Caco-2 (cell line): ENCODE measurements at regions not wholly inside any gene's neighbourhood (a gene's known extent, or its start where the extent isn't known, plus 50 kb on each side); places are given as distances from the start of the nearest gene placed in this dataset.

Source experiments
- BruUV-seq: library from RNA; stranded (reverse); fragments of 400-500 nt; replicated peaks from 2 replicates; lab custom pipeline; 2021; lab: Mats Ljungman, UMichigan
- CTCF ChIA-PET: fragments of 300-600 bp; sonication (Branson Sonifier 250); formaldehyde crosslinking; loops from one replicate; lab custom pipeline; 2022; ENCODE audit warnings: antibody characterized with exemption; lab: Charles Lee
- POLR2A ChIA-PET: fragments of 300-600 bp; sonication (Branson Sonifier 250); formaldehyde crosslinking; loops from one replicate; lab custom pipeline; 2022; ENCODE audit warnings: antibody characterized with exemption; lab: Charles Lee
- DNase-seq, 2 experiments: peaks; one replicate each; pipeline versions ENCODE4 v3.0.0 to v3.0.0-alpha.2; 2020 to 2022
- H3K27me3 ChIP-seq: replicated peaks from 2 replicates; pipeline ENCODE4 v1.6.0; 2011; ENCODE audit warnings: low read length; ENCODE audit not compliant: control insufficient read depth, insufficient read depth
- H3K36me3 ChIP-seq: 2 replicates; pipeline ENCODE4 v1.5.1; 2011; ENCODE audit warnings: low read length; ENCODE audit not compliant: control insufficient read depth, insufficient read depth
- H3K4me1 ChIP-seq: fragments of 250-450 bp; sonication (Bioruptor Pico); 2 replicates; pipeline ENCODE4 v1.5.1; 2020; ENCODE audit warnings: mild to moderate bottlenecking
- H3K4me3 ChIP-seq: 2 replicates; pipeline ENCODE4 v1.5.1; 2011; ENCODE audit warnings: low read depth, mild to moderate bottlenecking, control low read depth, low read length
- H3K9me3 ChIP-seq: fragments of 250-450 bp; sonication (Bioruptor Pico); 2 replicates; pipeline ENCODE4 v1.5.1; 2020; ENCODE audit warnings: mild to moderate bottlenecking, moderate library complexity
- H3K27ac Mint-ChIP-seq: one replicate; pipeline ENCODE4 v1.8.0; 2022; ENCODE audit warnings: mixed read lengths; ENCODE audit not compliant: unreplicated experiment
- H3K27me3 Mint-ChIP-seq: one replicate; pipeline ENCODE4 v1.8.0; 2022; ENCODE audit warnings: mixed read lengths; ENCODE audit not compliant: insufficient read depth, unreplicated experiment
- H3K36me3 Mint-ChIP-seq: one replicate; pipeline ENCODE4 v1.8.0; 2022; ENCODE audit warnings: mild to moderate bottlenecking, mixed read lengths; ENCODE audit not compliant: insufficient read depth, unreplicated experiment
- H3K4me1 Mint-ChIP-seq: one replicate; pipeline ENCODE4 v1.8.0; 2022; ENCODE audit warnings: low read depth, mixed read lengths; ENCODE audit not compliant: unreplicated experiment
- H3K4me3 Mint-ChIP-seq: one replicate; pipeline ENCODE4 v1.8.0; 2022; ENCODE audit warnings: mild to moderate bottlenecking, moderate library complexity, mixed read lengths; ENCODE audit not compliant: unreplicated experiment
- H3K9me3 Mint-ChIP-seq: one replicate; pipeline ENCODE4 v1.8.0; 2022; ENCODE audit warnings: mixed read lengths; ENCODE audit not compliant: unreplicated experiment
- CTCF ChIP-seq, 2 experiments: fragments of 200-600 bp in 1 of 2; IDR thresholded peaks; 1 replicate in 1 of 2; 2 replicates in 1 of 2; pipeline versions ENCODE4 v1.5.1 to v1.8.0; 2011 to 2022; ENCODE audit warnings: antibody characterized with exemption in 1 of 2, control low read depth in 1 of 2, inconsistent platforms in 1 of 2, low read depth in 1 of 2, low read length in 1 of 2, mild to moderate bottlenecking in 1 of 2, moderate library complexity in 1 of 2; ENCODE audit not compliant: insufficient read depth in 1 of 2, severe bottlenecking in 1 of 2, unreplicated experiment in 1 of 2
- intact Hi-C: fragments of 100-400 bp; cut with micrococcal nuclease; formaldehyde crosslinking; loops from one replicate; pipeline ENCODE4 v1.10.0; 2022; ENCODE audit not compliant: unreplicated experiment

- Mint-ChIP-seq H3K4me1 (peaks cover 12% of the 10 kb centered on the region), H3K36me3 (no peaks in the 10 kb centered on the region), H3K27me3 (no peaks in the 10 kb centered on the region), H3K9me3 (peaks cover 6% of the 10 kb centered on the region), H3K4me3 (no peak overlapping the region), H3K27ac (no peak overlapping the region)
- H3K36me3 ChIP-seq: no peaks in the 10 kb centered on the region
- BruUV-seq: no TSS peak
- CTCF ChIA-PET: no interaction called here
- TF ChIP-seq CTCF (IDR thresholded peaks at IDR 0.05; ENCODE audit: insufficient read depth in 1 of 2, low read depth in 1 of 2, low read length in 1 of 2, severe bottlenecking in 1 of 2, unreplicated experiment in 1 of 2): no peak
- H3K27me3 ChIP-seq: no peaks in the 10 kb centered on the region
- DNase-seq: no peak
- no peak overlapping the region for H3K4me3 ChIP-seq
- intact Hi-C loops: no loop called here
- H3K9me3 ChIP-seq: no peaks in the 10 kb centered on the region; the same call in 1 of the 2 replicates
- no peaks in the 10 kb centered on the region for H3K4me1 ChIP-seq
- POLR2A ChIA-PET: no interaction called here
Observed at GRCh38 chr6:8881663-8882062, 446.3 kb upstream of the SLC35B3 start.

GRCh38 chr6:8879334-8879733 lies 444.0 kb upstream of the SLC35B3 start:
- Histone ChIP-seq H3K36me3 (no peaks in the 10 kb centered on the region), H3K4me3 (no peak overlapping the region), H3K27me3 (no peaks in the 10 kb centered on the region), H3K4me1 (peaks cover under 1% of the 10 kb centered on the region; the same call in 1 of the 2 replicates), H3K9me3 (no peaks in the 10 kb centered on the region)
- peaks cover 9% of the 10 kb centered on the region for H3K9me3 Mint-ChIP-seq
- no peak overlapping the region for H3K27ac Mint-ChIP-seq
- intact Hi-C loops: no loop called here
- DNase-seq: no peak
- H3K36me3 Mint-ChIP-seq: no peaks in the 10 kb centered on the region
- no peak for TF ChIP-seq CTCF (IDR thresholded peaks at IDR 0.05; ENCODE audit: insufficient read depth in 1 of 2, low read depth in 1 of 2, low read length in 1 of 2, severe bottlenecking in 1 of 2, unreplicated experiment in 1 of 2)
- no peaks in the 10 kb centered on the region for H3K27me3 Mint-ChIP-seq
- BruUV-seq: no TSS peak
- ChIA-PET CTCF (no interaction called here), POLR2A (no interaction called here)
- peaks cover 7% of the 10 kb centered on the region for H3K4me1 Mint-ChIP-seq
- H3K4me3 Mint-ChIP-seq: no peak overlapping the region

- Mint-ChIP-seq H3K9me3 (peaks cover 9% of the 10 kb centered on the region), H3K4me1 (peaks cover 12% of the 10 kb centered on the region), H3K27me3 (no peaks in the 10 kb centered on the region), H3K36me3 (no peaks in the 10 kb centered on the region), H3K27ac (no peak overlapping the region), H3K4me3 (no peak overlapping the region)
- no peak for DNase-seq
- Histone ChIP-seq H3K36me3 (no peaks in the 10 kb centered on the region), H3K4me3 (no peak overlapping the region), H3K27me3 (no peaks in the 10 kb centered on the region), H3K4me1 (peaks cover 13% of the 10 kb centered on the region), H3K9me3 (no peaks in the 10 kb centered on the region)
- intact Hi-C loops: no loop called here
- ChIA-PET CTCF (no interaction called here), POLR2A (no interaction called here)
- TF ChIP-seq CTCF (IDR thresholded peaks at IDR 0.05; ENCODE audit: insufficient read depth in 1 of 2, low read depth in 1 of 2, low read length in 1 of 2, severe bottlenecking in 1 of 2, unreplicated experiment in 1 of 2): no peak
- no TSS peak for BruUV-seq
Observed at GRCh38 chr6:8875986-8876385, 440.6 kb upstream of the SLC35B3 start.
